ENCODE measurements at regions not wholly inside any gene's neighbourhood (a gene's known extent, or its start where the extent isn't known, plus 50 kb on each side); places are given as distances from the start of the nearest gene placed in this dataset.

- no peak for TF ChIP-seq ZNF624 (tag by site-specific recombination; IDR thresholded peaks at IDR 0.05)
- TF ChIP-seq, protein P1, sequence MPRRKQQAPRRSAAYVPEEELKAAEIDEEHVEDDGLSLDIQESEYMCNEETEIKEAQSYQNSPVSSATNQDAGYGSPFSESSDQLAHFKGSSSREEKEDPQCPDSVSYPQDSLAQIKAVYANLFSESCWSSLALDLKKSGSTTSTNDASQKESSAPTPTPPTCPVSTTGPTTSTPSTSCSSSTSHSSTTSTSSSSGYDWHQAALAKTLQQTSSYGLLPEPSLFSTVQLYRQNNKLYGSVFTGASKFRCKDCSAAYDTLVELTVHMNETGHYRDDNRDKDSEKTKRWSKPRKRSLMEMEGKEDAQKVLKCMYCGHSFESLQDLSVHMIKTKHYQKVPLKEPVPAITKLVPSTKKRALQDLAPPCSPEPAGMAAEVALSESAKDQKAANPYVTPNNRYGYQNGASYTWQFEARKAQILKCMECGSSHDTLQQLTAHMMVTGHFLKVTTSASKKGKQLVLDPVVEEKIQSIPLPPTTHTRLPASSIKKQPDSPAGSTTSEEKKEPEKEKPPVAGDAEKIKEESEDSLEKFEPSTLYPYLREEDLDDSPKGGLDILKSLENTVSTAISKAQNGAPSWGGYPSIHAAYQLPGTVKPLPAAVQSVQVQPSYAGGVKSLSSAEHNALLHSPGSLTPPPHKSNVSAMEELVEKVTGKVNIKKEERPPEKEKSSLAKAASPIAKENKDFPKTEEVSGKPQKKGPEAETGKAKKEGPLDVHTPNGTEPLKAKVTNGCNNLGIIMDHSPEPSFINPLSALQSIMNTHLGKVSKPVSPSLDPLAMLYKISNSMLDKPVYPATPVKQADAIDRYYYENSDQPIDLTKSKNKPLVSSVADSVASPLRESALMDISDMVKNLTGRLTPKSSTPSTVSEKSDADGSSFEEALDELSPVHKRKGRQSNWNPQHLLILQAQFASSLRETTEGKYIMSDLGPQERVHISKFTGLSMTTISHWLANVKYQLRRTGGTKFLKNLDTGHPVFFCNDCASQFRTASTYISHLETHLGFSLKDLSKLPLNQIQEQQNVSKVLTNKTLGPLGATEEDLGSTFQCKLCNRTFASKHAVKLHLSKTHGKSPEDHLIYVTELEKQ (tag by site-specific recombination; IDR thresholded peaks at IDR 0.05; ENCODE audit: borderline replicate concordance), result no peak
- no peak for TF ChIP-seq ZXDB (tag by site-specific recombination; IDR thresholded peaks at IDR 0.05)
- no peak for TF ChIP-seq ZNF174 (tag by site-specific recombination; IDR thresholded peaks at IDR 0.05)
- TF ChIP-seq, protein P2, sequence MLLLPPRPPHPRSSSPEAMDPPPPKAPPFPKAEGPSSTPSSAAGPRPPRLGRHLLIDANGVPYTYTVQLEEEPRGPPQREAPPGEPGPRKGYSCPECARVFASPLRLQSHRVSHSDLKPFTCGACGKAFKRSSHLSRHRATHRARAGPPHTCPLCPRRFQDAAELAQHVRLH (tag by site-specific recombination; IDR thresholded peaks at IDR 0.05), result no peak
- TF ChIP-seq, protein P3, sequence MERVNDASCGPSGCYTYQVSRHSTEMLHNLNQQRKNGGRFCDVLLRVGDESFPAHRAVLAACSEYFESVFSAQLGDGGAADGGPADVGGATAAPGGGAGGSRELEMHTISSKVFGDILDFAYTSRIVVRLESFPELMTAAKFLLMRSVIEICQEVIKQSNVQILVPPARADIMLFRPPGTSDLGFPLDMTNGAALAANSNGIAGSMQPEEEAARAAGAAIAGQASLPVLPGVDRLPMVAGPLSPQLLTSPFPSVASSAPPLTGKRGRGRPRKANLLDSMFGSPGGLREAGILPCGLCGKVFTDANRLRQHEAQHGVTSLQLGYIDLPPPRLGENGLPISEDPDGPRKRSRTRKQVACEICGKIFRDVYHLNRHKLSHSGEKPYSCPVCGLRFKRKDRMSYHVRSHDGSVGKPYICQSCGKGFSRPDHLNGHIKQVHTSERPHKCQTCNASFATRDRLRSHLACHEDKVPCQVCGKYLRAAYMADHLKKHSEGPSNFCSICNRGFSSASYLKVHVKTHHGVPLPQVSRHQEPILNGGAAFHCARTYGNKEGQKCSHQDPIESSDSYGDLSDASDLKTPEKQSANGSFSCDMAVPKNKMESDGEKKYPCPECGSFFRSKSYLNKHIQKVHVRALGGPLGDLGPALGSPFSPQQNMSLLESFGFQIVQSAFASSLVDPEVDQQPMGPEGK (tag by site-specific recombination; IDR thresholded peaks at IDR 0.05), result no peak
- no peak for TF ChIP-seq ZNF488 (tag by site-specific recombination; IDR thresholded peaks at IDR 0.05)
- TF ChIP-seq ZNF660 (tag by site-specific recombination; IDR thresholded peaks at IDR 0.05), result no peak
- no peak for TF ChIP-seq BCL6B (tag by site-specific recombination; IDR thresholded peaks at IDR 0.05)
- no peak for TF ChIP-seq ZNF670 (tag by site-specific recombination; IDR thresholded peaks at IDR 0.05; ENCODE audit: low read depth)
- TF ChIP-seq ZBTB1 (tag by site-specific recombination; IDR thresholded peaks at IDR 0.05), result no peak
- TF ChIP-seq ZNF23 (tag by site-specific recombination; IDR thresholded peaks at IDR 0.05; ENCODE audit: borderline replicate concordance), result no peak
- no peak for TF ChIP-seq ZNF157 (tag by site-specific recombination; IDR thresholded peaks at IDR 0.05)
- TF ChIP-seq ZNF19 (tag by site-specific recombination; IDR thresholded peaks at IDR 0.05; ENCODE audit: low read depth), result no peak
- TF ChIP-seq ZSCAN30 (tag by site-specific recombination; IDR thresholded peaks at IDR 0.05), result no peak
- TF ChIP-seq, protein P4, sequence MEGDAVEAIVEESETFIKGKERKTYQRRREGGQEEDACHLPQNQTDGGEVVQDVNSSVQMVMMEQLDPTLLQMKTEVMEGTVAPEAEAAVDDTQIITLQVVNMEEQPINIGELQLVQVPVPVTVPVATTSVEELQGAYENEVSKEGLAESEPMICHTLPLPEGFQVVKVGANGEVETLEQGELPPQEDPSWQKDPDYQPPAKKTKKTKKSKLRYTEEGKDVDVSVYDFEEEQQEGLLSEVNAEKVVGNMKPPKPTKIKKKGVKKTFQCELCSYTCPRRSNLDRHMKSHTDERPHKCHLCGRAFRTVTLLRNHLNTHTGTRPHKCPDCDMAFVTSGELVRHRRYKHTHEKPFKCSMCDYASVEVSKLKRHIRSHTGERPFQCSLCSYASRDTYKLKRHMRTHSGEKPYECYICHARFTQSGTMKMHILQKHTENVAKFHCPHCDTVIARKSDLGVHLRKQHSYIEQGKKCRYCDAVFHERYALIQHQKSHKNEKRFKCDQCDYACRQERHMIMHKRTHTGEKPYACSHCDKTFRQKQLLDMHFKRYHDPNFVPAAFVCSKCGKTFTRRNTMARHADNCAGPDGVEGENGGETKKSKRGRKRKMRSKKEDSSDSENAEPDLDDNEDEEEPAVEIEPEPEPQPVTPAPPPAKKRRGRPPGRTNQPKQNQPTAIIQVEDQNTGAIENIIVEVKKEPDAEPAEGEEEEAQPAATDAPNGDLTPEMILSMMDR (tag by site-specific recombination; IDR thresholded peaks at IDR 0.05), result no peak
Observed at GRCh38 chr7:131110297-131111080, 217.2 kb upstream of the MKLN1 start (continued).

All from HEK293 (cell line).